Esophagus muscularis mucosa (tissue), 3 donors: ENCODE measurements at regions not wholly inside any gene's neighbourhood (a gene's known extent, or its start where the extent isn't known, plus 50 kb on each side); places are given as distances from the start of the nearest gene placed in this dataset.

Experiments used
- CTCF ChIP-seq, 3 experiments: fragments of 200-600 bp in 2 of 3; fragments of 450-650 bp in 1 of 3; sonication (generic) in 2 of 3; IDR thresholded peaks; one replicate each; pipeline ENCODE4 v1.5.1; 2017 to 2019; ENCODE audit warnings: antibody characterized with exemption in 3 of 3, mild to moderate bottlenecking in 2 of 3, moderate library complexity in 1 of 3
- EP300 ChIP-seq: sonication (generic); formaldehyde crosslinking; IDR thresholded peaks from one replicate; pipeline ENCODE4 v1.6.1; 2017; ENCODE audit warnings: antibody characterized with exemption

- TF ChIP-seq EP300: no peak
- TF ChIP-seq CTCF (IDR thresholded peaks at IDR 0.05): no peak
Measured at GRCh38 chr7:120108376-120108775, 164.6 kb upstream of the KCND2 start.
